ENCODE measurements at regions not wholly inside any gene's neighbourhood (a gene's known extent, or its start where the extent isn't known, plus 50 kb on each side); places are given as distances from the start of the nearest gene placed in this dataset.

GRCh38 chr5:110032376-110032775 lies 342.6 kb downstream of the MAN2A1 start:
- Histone ChIP-seq H3K9me3 (no peaks in the 10 kb centered on the region), H3K27me3 (no peaks in the 10 kb centered on the region; the same call in none of the 2 replicates), H3K36me3 (no peaks in the 10 kb centered on the region), H3K4me3 (no peak overlapping the region)
- no peak for DNase-seq

DNA sequence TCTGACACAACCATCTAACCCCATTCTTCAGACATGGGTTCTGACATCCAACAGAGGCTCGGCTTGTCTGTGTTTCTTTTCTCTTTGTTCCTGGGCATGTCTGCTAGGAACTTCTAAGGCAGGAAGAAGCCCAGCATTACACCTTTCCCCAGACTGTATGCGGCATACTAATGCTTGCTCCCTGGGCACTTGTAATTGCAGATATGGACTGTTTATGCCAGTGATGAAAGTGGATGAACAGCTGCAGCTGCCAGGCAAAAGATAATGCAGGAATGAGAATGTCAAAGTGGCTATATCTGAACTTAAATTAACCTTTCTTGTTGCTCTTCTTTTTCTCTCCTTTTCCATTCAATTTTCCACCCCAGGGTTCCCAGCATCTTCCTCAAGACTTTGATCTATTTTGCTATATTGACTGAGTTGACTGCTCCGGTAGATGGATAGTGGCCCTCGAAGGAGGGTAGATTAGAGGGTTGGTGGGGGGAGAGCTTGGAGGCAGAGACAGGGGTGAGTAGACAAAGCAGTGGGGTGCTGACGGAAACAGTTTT lies 344.4 kb downstream of the MAN2A1 start:
- Histone ChIP-seq H3K4me3 (no peak overlapping the region), H3K36me3 (no peaks in the 10 kb centered on the region), H3K27me3 (no peaks in the 10 kb centered on the region; the same call in none of the 2 replicates), H3K9me3 (no peaks in the 10 kb centered on the region)
- no peak for DNase-seq

DNA sequence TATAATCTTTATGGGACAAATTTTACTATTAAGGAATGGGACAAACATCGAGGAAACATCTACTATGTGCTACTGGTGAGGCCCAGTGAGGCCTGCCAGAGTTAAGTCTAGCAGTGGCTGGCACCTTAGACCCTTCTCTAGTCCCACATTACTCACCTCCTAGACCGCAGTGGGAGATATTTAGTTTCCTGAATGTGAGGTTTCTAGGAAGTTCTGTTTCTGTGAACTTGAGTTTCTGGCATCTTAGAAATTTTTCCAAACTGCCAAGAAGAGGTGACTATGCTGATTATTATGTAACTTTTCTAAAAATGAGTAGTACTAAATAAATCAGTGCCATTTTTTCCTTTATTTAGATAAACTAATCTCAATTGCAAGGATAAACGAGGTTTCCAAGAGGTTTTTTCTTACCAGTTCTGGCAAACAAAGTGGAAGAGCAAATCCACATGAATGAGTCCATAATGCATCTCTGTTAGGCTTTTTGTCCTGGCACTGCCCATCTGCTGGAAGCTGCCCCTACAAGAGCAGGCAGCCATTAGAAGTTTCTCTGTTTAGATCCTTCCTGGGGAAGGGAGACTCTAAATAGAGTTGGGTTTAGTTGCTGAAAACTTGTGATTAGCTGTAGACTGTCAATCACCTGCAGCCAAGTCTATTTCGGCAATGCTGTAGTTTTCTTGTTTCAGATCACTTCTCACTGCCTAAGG lies 348.7 kb downstream of the MAN2A1 start:
- peak; percentile 75 for DNase-seq
- Histone ChIP-seq H3K36me3 (no peaks in the 10 kb centered on the region), H3K9me3 (peaks cover 12% of the 10 kb centered on the region), H3K27me3 (no peaks in the 10 kb centered on the region; the same call in 1 of the 2 replicates), H3K4me3 (no peak overlapping the region)

GRCh38 chr5:110040178-110040577 lies 350.5 kb downstream of the MAN2A1 start:
- no peaks in the 10 kb centered on the region for H3K36me3 ChIP-seq
- H3K9me3 ChIP-seq, result peaks cover 16% of the 10 kb centered on the region
- no peaks in the 10 kb centered on the region for H3K27me3 ChIP-seq
- DNase-seq, result no peak
- no peak overlapping the region for H3K4me3 ChIP-seq

GRCh38 chr5:110043025-110043424 lies 353.3 kb downstream of the MAN2A1 start:
- Histone ChIP-seq H3K36me3 (no peaks in the 10 kb centered on the region), H3K4me3 (no peak overlapping the region)

DNA sequence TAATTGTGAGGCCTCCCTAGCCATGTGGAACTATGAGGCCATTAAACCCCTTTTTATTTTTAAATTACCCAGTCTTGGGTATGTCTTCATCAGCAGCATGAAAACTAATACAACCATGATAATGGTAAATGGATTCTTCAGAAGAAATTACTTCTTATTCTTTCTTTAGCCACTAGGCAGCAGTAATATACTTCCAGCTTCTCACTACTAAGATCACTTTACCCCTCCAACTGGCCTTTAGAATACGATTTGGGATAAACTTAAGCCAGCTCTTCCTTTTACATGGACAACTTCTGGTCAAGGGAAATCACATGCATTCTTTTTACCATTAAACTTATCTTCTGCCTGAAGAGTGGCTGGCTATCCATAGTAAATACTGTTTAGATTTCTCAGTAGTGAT lies 355.4 kb downstream of the MAN2A1 start:
- Histone ChIP-seq H3K36me3 (no peaks in the 10 kb centered on the region), H3K9me3 (peaks cover 16% of the 10 kb centered on the region), H3K27me3 (peaks cover 2% of the 10 kb centered on the region; the same call in 1 of the 2 replicates), H3K4me3 (no peak overlapping the region)
- no peak for DNase-seq

More at GRCh38 chr5:110043025-110043424, 353.3 kb downstream of the MAN2A1 start:
- Histone ChIP-seq H3K9me3 (peaks cover 16% of the 10 kb centered on the region), H3K27me3 (no peaks in the 10 kb centered on the region; the same call in 1 of the 2 replicates)
- DNase-seq, result no peak

GRCh38 chr5:110048491-110048890 lies 358.8 kb downstream of the MAN2A1 start:
- no peak for DNase-seq
- Histone ChIP-seq H3K4me3 (no peak overlapping the region), H3K9me3 (peaks cover 4% of the 10 kb centered on the region), H3K36me3 (no peaks in the 10 kb centered on the region), H3K27me3 (peaks cover 2% of the 10 kb centered on the region; the same call in 1 of the 2 replicates)

- no peak for DNase-seq
- H3K4me3 ChIP-seq, result no peak overlapping the region
Measured at GRCh38 chr5:110049816-110050215, 360.1 kb downstream of the MAN2A1 start.

DNA sequence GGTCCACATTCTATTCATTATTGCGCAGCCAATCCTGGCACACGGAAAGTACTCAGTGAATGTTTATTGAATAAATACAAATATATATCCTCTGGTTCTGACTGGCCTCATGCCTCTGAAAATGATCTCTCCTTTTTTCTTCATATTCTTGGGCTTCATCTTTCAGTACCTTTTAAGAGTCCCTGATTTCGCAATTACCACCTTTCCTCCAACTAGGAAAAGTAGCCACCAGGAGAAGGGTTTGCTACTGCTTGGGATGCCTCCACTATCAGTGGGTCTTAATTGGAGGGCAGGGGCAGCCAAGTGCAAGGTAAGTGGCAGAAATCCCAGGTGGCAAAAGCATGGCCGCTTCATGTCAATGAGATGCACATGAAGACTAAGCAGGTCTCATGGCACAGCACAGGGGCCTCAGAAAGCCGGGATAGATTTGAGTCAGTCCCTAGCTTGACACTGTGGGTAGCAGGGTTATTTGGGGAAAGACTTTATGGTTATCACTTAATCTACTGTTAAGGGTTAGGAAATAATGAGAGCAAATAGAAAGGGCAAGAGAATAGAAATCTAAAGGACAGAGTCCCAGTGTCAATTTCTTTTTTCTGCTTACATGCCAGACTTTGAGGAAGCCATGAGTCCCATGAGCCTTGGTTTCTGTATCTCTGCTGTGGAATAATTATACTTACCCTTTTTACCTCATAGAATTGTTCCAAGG lies 361.1 kb downstream of the MAN2A1 start:
- Histone ChIP-seq H3K4me3 (no peak overlapping the region), H3K9me3 (no peaks in the 10 kb centered on the region), H3K27me3 (peaks cover 2% of the 10 kb centered on the region; the same call in 1 of the 2 replicates), H3K36me3 (no peaks in the 10 kb centered on the region)
- no peak for DNase-seq

More at GRCh38 chr5:110049816-110050215, 360.1 kb downstream of the MAN2A1 start:
- Histone ChIP-seq H3K9me3 (no peaks in the 10 kb centered on the region), H3K27me3 (peaks cover 2% of the 10 kb centered on the region; the same call in 1 of the 2 replicates), H3K36me3 (no peaks in the 10 kb centered on the region)

DNA sequence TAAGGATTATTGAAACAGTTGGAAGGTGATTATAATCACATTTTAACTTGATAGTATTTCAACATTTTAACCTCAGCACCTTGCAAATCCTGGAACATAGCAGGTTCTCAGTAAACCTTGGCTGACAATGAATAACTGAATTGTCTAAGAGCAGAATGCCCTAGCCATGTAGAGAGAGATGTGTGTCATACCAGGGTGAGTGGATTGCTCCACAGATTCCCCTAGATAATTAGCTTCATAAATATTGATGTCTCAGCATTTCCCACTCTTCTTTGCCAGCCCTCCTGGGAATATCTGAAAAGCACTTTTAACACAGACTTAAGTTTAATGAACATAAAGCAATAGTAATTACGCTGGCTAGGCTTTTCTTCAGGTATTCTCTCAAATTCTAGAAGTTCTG lies 363.5 kb downstream of the MAN2A1 start:
- H3K27me3 ChIP-seq, result peaks cover 2% of the 10 kb centered on the region; the same call in 1 of the 2 replicates
- no peaks in the 10 kb centered on the region for H3K36me3 ChIP-seq
- no peaks in the 10 kb centered on the region for H3K9me3 ChIP-seq
- no peak for DNase-seq
- H3K4me3 ChIP-seq, result no peak overlapping the region

- H3K36me3 ChIP-seq, result no peaks in the 10 kb centered on the region
- no peak for DNase-seq
- H3K27me3 ChIP-seq, result no peaks in the 10 kb centered on the region; the same call in 1 of the 2 replicates
- H3K9me3 ChIP-seq, result no peaks in the 10 kb centered on the region
- no peak overlapping the region for H3K4me3 ChIP-seq
Measured at GRCh38 chr5:110053824-110054223, 364.1 kb downstream of the MAN2A1 start.

GRCh38 chr5:110054240-110054639 lies 364.5 kb downstream of the MAN2A1 start:
- H3K36me3 ChIP-seq, result no peaks in the 10 kb centered on the region
- H3K9me3 ChIP-seq, result no peaks in the 10 kb centered on the region
- H3K27me3 ChIP-seq, result no peaks in the 10 kb centered on the region; the same call in 1 of the 2 replicates
- H3K4me3 ChIP-seq, result no peak overlapping the region
- peak; percentile 45 for DNase-seq

GRCh38 chr5:110055302-110055701 lies 365.6 kb downstream of the MAN2A1 start:
- no peak for DNase-seq
- Histone ChIP-seq H3K36me3 (no peaks in the 10 kb centered on the region), H3K27me3 (no peaks in the 10 kb centered on the region), H3K4me3 (no peak overlapping the region), H3K9me3 (no peaks in the 10 kb centered on the region)

DNA sequence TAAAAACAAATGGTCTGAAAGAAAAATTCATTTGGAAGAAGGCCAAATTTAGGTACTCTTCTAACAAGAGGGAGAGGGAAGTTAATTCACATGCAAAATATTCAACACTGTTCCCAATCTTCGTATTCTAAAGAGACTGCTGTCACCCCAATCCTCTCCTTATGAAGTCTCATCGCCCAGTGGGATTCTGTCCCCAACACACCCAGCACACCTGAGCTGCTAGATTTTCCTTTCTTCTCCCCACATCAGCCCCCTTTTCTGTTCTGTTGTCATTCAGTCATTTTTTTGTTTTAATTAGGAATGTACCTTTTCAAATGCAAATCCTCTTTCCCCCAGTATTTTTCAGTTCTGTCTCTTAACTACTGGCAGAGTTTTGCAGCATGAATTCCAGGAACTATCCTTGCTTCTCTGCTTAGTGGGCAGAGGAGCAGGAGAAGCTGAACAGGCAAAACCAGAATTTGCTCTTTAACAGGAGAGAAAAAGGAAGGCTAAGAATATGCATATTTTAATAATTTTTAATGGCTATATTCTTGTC lies 366.9 kb downstream of the MAN2A1 start:
- no peaks in the 10 kb centered on the region for H3K36me3 ChIP-seq
- H3K4me3 ChIP-seq, result no peak overlapping the region
- H3K9me3 ChIP-seq, result no peaks in the 10 kb centered on the region
- H3K27me3 ChIP-seq, result no peaks in the 10 kb centered on the region
- DNase-seq, result no peak

GRCh38 chr5:110058175-110058574 lies 368.4 kb downstream of the MAN2A1 start:
- DNase-seq, result no peak
- Histone ChIP-seq H3K9me3 (no peaks in the 10 kb centered on the region), H3K27me3 (no peaks in the 10 kb centered on the region)

GRCh38 chr5:110062246-110062645 lies 372.5 kb downstream of the MAN2A1 start:
- H3K27me3 ChIP-seq, result no peaks in the 10 kb centered on the region
- no peaks in the 10 kb centered on the region for H3K9me3 ChIP-seq
- DNase-seq, result no peak
- H3K4me3 ChIP-seq, result no peak overlapping the region
- no peaks in the 10 kb centered on the region for H3K36me3 ChIP-seq

More at GRCh38 chr5:110058175-110058574, 368.4 kb downstream of the MAN2A1 start:
- Histone ChIP-seq H3K36me3 (no peaks in the 10 kb centered on the region), H3K4me3 (no peak overlapping the region)
